NCI-H1105 (cell line): ENCODE measurements at regions not wholly inside any gene's neighbourhood (a gene's known extent, or its start where the extent isn't known, plus 50 kb on each side); places are given as distances from the start of the nearest gene placed in this dataset.
"Not testable (repeated sequence)": the region's sequence is repeated elsewhere in the genome, so short reads cannot be mapped to it uniquely, and the experiment has no call there.

Experiments
- DNase-seq: peaks from one replicate; lab custom pipeline; 2025; lab: John Stamatoyannopoulos, UW

- no peak for DNase-seq
These were observed 50.8 kb upstream of the BOD1L1 start for GRCh38 chr4:13678186-13678924.

GRCh38 chr4:13681570-13681969, 54.0 kb upstream of the BOD1L1 start:
- DNase-seq: no peak

- no peak for DNase-seq
These were observed 66.7 kb upstream of the BOD1L1 start for GRCh38 chr4:13694256-13694655.

- DNase-seq: no peak
These were observed 70.8 kb upstream of the BOD1L1 start for GRCh38 chr4:13698296-13698695.

GRCh38 chr4:13700021-13700857, 72.7 kb upstream of the BOD1L1 start:
- DNase-seq: no peak

- DNase-seq: not testable (repeated sequence)
These were observed 73.3 kb upstream of the BOD1L1 start for GRCh38 chr4:13700858-13701140.

- no peak for DNase-seq
These were observed 74.5 kb upstream of the BOD1L1 start for GRCh38 chr4:13701937-13702446.

- DNase-seq: no peak
These were observed 75.6 kb upstream of the BOD1L1 start for GRCh38 chr4:13703096-13703495.

GRCh38 chr4:13704035-13704434, 76.5 kb upstream of the BOD1L1 start:
- no peak for DNase-seq

- DNase-seq: no peak
These were observed 77.2 kb upstream of the BOD1L1 start for GRCh38 chr4:13704761-13705160.

- peak; percentile 30 for DNase-seq
These were observed 78.1 kb upstream of the BOD1L1 start for GRCh38 chr4:13705521-13706041.

- DNase-seq: peak; percentile 3
These were observed 78.6 kb upstream of the BOD1L1 start for GRCh38 chr4:13706120-13706519.

- DNase-seq: no peak
These were observed 79.2 kb upstream of the BOD1L1 start for GRCh38 chr4:13706716-13707115.

GRCh38 chr4:13710246-13710885, 82.8 kb upstream of the BOD1L1 start:
- no peak for DNase-seq

GRCh38 chr4:13711233-13711785, 83.8 kb upstream of the BOD1L1 start:
- DNase-seq: no peak

- no peak for DNase-seq
These were observed 94.4 kb upstream of the BOD1L1 start for GRCh38 chr4:13721894-13722293.

- no peak for DNase-seq
These were observed 95.1 kb upstream of the BOD1L1 start for GRCh38 chr4:13722649-13723048.

GRCh38 chr4:13728761-13729160, 101.2 kb upstream of the BOD1L1 start:
- DNase-seq: no peak

- DNase-seq: no peak
These were observed 103.5 kb upstream of the BOD1L1 start for GRCh38 chr4:13731019-13731418.

GRCh38 chr4:13733817-13734216, 106.3 kb upstream of the BOD1L1 start:
- DNase-seq: no peak

- DNase-seq: no peak
These were observed 123.1 kb upstream of the BOD1L1 start for GRCh38 chr4:13750594-13750993.

- not testable (repeated sequence) for DNase-seq
These were observed 134.1 kb upstream of the BOD1L1 start for GRCh38 chr4:13761581-13761980.
